BE2C (cell line): ENCODE measurements at regions not wholly inside any gene's neighbourhood (a gene's known extent, or its start where the extent isn't known, plus 50 kb on each side); places are given as distances from the start of the nearest gene placed in this dataset.

Experiments
- DNase-seq: peaks from one replicate; pipeline ENCODE4 v3.0.0-alpha.2; 2020
- H3K27me3 ChIP-seq: fragments of 250-450 bp; sonication (Bioruptor Pico); 2 replicates; pipeline ENCODE4 v1.5.1; 2020; ENCODE audit warnings: mild to moderate bottlenecking
- H3K36me3 ChIP-seq: fragments of 250-450 bp; sonication (Bioruptor Pico); 2 replicates; pipeline ENCODE4 v1.5.1; 2020; ENCODE audit warnings: mild to moderate bottlenecking
- H3K4me1 ChIP-seq: fragments of 250-450 bp; sonication (Bioruptor Pico); 2 replicates; pipeline ENCODE4 v1.5.1; 2020
- H3K4me3 ChIP-seq: 2 replicates; pipeline ENCODE4 v1.5.1; 2011; ENCODE audit warnings: low read depth, low read length
- H3K9me3 ChIP-seq: fragments of 250-450 bp; sonication (Bioruptor Pico); 2 replicates; pipeline ENCODE4 v1.5.1; 2020
- CTCF ChIP-seq: IDR thresholded peaks from 2 replicates; pipeline ENCODE4 v1.5.1; 2012; ENCODE audit warnings: mild to moderate bottlenecking, low read depth, low read length

- Histone ChIP-seq H3K27me3 (no peaks in the 10 kb centered on the region), H3K4me1 (peaks cover 16% of the 10 kb centered on the region), H3K9me3 (no peaks in the 10 kb centered on the region), H3K36me3 (no peaks in the 10 kb centered on the region), H3K4me3 (no peak overlapping the region)
- DNase-seq: no peak
- no peak for TF ChIP-seq CTCF
Measured at GRCh38 chr5:68950930-68951329, 142.9 kb upstream of the SLC30A5 start.

GRCh38 chr5:68953231-68953874 lies 140.5 kb upstream of the SLC30A5 start:
- Histone ChIP-seq H3K9me3 (no peaks in the 10 kb centered on the region), H3K27me3 (no peaks in the 10 kb centered on the region), H3K36me3 (no peaks in the 10 kb centered on the region), H3K4me1 (peaks cover 16% of the 10 kb centered on the region), H3K4me3 (no peak overlapping the region)
- no peak for DNase-seq
- no peak for TF ChIP-seq CTCF

- Histone ChIP-seq H3K4me3 (no peak overlapping the region), H3K9me3 (no peaks in the 10 kb centered on the region), H3K27me3 (no peaks in the 10 kb centered on the region), H3K4me1 (peaks cover 16% of the 10 kb centered on the region), H3K36me3 (no peaks in the 10 kb centered on the region)
- TF ChIP-seq CTCF: no peak
- no peak for DNase-seq
Measured at GRCh38 chr5:68953875-68954617, 139.8 kb upstream of the SLC30A5 start.

GRCh38 chr5:68954618-68954910 lies 139.2 kb upstream of the SLC30A5 start:
- DNase-seq: no peak
- Histone ChIP-seq H3K4me3 (no peak overlapping the region), H3K27me3 (no peaks in the 10 kb centered on the region), H3K36me3 (no peaks in the 10 kb centered on the region), H3K4me1 (peaks cover 16% of the 10 kb centered on the region), H3K9me3 (no peaks in the 10 kb centered on the region)
- no peak for TF ChIP-seq CTCF

GRCh38 chr5:68957591-68957990 lies 136.2 kb upstream of the SLC30A5 start:
- Histone ChIP-seq H3K4me1 (no peaks in the 10 kb centered on the region; the same call in 1 of the 2 replicates), H3K9me3 (no peaks in the 10 kb centered on the region), H3K4me3 (no peak overlapping the region), H3K27me3 (no peaks in the 10 kb centered on the region), H3K36me3 (no peaks in the 10 kb centered on the region)
- peak; percentile 9 for DNase-seq
- TF ChIP-seq CTCF: no peak

- no peak for TF ChIP-seq CTCF
- Histone ChIP-seq H3K9me3 (no peaks in the 10 kb centered on the region), H3K4me1 (no peaks in the 10 kb centered on the region; the same call in none of the 2 replicates), H3K4me3 (no peak overlapping the region), H3K36me3 (no peaks in the 10 kb centered on the region), H3K27me3 (no peaks in the 10 kb centered on the region)
- no peak for DNase-seq
Measured at GRCh38 chr5:68958428-68958827, 135.4 kb upstream of the SLC30A5 start.
